Right atrium auricular region (tissue), 2 donors: ENCODE measurements at regions not wholly inside any gene's neighbourhood (a gene's known extent, or its start where the extent isn't known, plus 50 kb on each side); places are given as distances from the start of the nearest gene placed in this dataset.
"Not testable (repeated sequence)": the region's sequence is repeated elsewhere in the genome, so short reads cannot be mapped to it uniquely, and the experiment has no call there.

Experiments used
- DNase-seq: peaks from one replicate; pipeline ENCODE4 v3.0.0-alpha.2; 2019; ENCODE audit warnings: low spot score
- H3K27ac ChIP-seq, 2 donors: fragments of 200-600 bp; sonication (generic); 1 replicate in 1 of 2; 2 replicates in 1 of 2; pipeline ENCODE4 v1.5.1; 2016 to 2019
- H3K27me3 ChIP-seq, 2 donors: fragments of 200-600 bp; sonication (generic); one replicate each; pipeline versions ENCODE4 v1.5.1 to v1.6.0; 2017 to 2019
- H3K36me3 ChIP-seq: fragments of 200-600 bp; sonication (generic); one replicate; pipeline ENCODE4 v1.5.1; 2016
- H3K4me1 ChIP-seq, 2 donors: fragments of 200-600 bp; sonication (generic); one replicate each; pipeline versions ENCODE4 v1.5.1 to v1.6.0; 2017 to 2019
- H3K4me3 ChIP-seq, 2 donors: fragments of 200-600 bp; sonication (generic); 1 replicate in 1 of 2; 2 replicates in 1 of 2; pipeline ENCODE4 v1.5.1; 2017 to 2019; ENCODE audit warnings: mild to moderate bottlenecking in 1 of 2, moderate library complexity in 1 of 2
- H3K9me3 ChIP-seq, 2 donors: fragments of 200-600 bp; sonication (generic); one replicate each; pipeline ENCODE4 v1.5.1; 2019
- TF ChIP-seq, protein P1 (sequence below), 2 donors: fragments of 200-600 bp; sonication (generic); IDR thresholded peaks; one replicate each; pipeline ENCODE4 v1.5.1; 2019; ENCODE audit warnings: antibody characterized with exemption in 2 of 2

DNA sequence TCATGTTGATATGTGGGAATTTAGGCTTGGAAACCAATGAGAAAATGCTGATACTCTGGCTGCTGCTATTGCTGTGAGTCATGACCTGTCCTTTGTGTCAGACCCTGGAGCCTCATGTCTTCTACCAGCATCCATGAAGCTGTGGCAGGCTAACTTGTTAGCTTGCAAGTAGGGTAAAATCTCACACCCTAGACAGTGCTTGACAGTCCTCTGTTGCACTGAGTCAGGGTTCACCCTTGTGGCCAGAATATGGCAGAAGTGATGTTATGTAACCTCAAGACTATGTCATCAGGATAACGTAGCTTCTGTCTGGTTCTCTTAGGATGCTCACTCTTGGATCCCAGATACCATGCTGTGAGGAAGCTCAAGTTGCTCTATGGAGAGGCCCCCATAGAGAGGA lies 110.8 kb downstream of the LHX2 start:
- H3K27me3 ChIP-seq, result no peaks in the 10 kb centered on the region
- no peak overlapping the region for H3K27ac ChIP-seq

DNA sequence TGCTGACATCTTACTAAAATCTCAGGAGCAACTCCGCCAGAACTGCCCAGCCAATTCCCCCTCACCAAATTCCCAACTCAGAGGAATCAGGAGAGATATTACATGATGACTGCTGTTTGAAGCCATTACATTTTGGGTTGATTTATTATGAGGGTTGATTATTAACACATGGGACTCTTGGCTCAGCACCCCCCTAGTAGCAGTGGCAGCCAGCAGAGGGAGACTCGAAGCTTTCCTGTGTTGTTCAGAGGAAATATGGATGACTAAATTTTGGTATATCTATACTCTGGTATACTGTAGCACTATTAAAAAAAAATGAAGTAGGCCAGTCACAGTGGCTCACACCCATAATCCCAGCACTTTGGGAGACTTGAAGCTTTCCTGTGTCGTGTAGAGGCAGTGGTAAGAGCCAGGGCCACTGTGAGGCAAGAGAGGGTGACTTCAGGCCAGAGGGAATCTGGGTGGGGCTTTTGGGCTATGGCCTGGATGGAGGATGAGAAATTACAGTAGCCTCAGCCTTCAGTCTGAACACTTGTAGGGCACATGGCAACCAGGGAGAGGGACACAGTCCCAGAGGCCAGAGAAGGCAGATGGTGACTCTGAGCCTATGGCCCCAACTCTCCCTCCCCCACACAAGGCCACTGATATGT lies 111.4 kb downstream of the LHX2 start:
- H3K27ac ChIP-seq, result no peak overlapping the region
- H3K4me1 ChIP-seq, result no peaks in the 10 kb centered on the region
- peaks cover 0 to 7% of the 10 kb centered on the region in 2 donors for H3K9me3 ChIP-seq
- H3K36me3 ChIP-seq, result no peaks in the 10 kb centered on the region
- TF ChIP-seq, protein P1, sequence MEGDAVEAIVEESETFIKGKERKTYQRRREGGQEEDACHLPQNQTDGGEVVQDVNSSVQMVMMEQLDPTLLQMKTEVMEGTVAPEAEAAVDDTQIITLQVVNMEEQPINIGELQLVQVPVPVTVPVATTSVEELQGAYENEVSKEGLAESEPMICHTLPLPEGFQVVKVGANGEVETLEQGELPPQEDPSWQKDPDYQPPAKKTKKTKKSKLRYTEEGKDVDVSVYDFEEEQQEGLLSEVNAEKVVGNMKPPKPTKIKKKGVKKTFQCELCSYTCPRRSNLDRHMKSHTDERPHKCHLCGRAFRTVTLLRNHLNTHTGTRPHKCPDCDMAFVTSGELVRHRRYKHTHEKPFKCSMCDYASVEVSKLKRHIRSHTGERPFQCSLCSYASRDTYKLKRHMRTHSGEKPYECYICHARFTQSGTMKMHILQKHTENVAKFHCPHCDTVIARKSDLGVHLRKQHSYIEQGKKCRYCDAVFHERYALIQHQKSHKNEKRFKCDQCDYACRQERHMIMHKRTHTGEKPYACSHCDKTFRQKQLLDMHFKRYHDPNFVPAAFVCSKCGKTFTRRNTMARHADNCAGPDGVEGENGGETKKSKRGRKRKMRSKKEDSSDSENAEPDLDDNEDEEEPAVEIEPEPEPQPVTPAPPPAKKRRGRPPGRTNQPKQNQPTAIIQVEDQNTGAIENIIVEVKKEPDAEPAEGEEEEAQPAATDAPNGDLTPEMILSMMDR (IDR thresholded peaks at IDR 0.05), result no peak
- no peak overlapping the region for H3K4me3 ChIP-seq
- no peak for DNase-seq
- no peaks in the 10 kb centered on the region for H3K27me3 ChIP-seq

More for the DNA sequence above, 110.8 kb downstream of the LHX2 start:
- H3K36me3 ChIP-seq, result no peaks in the 10 kb centered on the region
- TF ChIP-seq, protein P1 (IDR thresholded peaks at IDR 0.05), result no peak
- H3K4me3 ChIP-seq, result no peak overlapping the region
- no peaks in the 10 kb centered on the region for H3K4me1 ChIP-seq
- DNase-seq, result no peak
- peaks cover 0 to 11% of the 10 kb centered on the region in 2 donors for H3K9me3 ChIP-seq

DNA sequence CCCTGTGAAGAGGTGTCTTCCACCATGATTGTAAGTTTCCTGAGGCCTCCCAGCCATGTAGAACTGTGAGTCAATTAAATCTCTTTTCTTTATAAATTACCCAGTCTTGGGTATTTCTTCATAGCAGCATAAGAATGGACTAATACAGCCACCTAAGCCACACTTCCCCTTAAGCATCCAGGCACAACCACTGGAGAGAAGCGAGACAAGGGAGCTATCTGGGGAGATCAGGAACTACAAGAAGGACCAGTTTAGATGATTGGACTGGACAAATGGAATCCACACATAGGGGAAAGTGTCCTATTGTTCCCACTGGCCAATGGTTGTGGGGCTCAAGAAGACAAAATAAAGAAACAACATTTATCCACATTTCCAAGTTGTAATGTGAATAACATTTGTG lies 112.1 kb downstream of the LHX2 start:
- H3K4me1 ChIP-seq, H3K4me3 ChIP-seq, H3K36me3 ChIP-seq, H3K27me3 ChIP-seq, H3K9me3 ChIP-seq, H3K27ac ChIP-seq, DNase-seq: not testable (repeated sequence)

DNA sequence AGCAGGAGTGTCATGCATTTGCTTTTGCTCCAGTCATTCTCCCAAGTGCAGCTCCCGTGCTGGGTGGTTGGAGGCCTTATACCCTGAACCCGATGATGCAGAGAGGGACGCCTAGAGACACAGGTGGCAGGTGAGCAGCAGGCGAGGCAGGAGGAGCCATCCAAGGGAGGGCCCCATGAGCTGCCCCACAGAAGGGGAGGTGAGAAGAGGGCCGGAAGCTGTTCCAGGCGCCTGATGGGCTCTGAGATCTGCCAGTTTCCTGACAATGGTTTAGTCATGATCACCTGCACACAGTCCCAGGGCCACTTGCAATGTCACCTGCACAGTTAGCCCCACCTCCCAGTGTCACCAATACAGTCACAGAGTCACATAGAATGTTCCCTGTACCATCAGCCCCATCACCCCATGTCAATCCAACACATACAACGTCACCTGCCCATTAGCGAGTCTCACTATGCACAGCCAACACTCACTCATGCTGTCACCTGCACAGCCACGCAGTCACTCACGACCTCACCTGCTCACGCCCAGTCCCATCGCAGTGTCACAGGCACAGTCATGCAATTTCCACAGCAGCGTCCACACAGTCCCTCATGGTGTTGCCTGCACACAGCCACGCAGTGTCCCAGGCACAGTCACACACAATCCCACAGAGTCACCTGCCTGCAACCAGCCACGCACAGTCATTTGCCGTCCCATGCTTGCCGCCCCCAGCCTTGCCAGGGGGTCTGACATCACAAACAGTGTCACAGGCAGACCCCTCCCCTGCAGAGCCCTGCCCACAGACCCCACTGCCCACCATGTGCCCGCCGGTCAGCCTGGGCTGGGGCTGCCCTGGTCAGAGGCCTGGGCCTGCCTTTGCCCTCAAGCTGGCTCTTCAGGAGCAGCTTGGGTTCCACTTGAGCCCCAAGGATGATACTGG lies 113.4 kb downstream of the LHX2 start:
- no peaks in the 10 kb centered on the region for H3K4me1 ChIP-seq
- no peaks in the 10 kb centered on the region for H3K36me3 ChIP-seq
- TF ChIP-seq, protein P1 (IDR thresholded peaks at IDR 0.05), result no peak
- H3K4me3 ChIP-seq, result no peak overlapping the region
- DNase-seq, result no peak
- H3K9me3 ChIP-seq, result peaks cover 0 to 7% of the 10 kb centered on the region in 2 donors
- H3K27ac ChIP-seq, result no peak overlapping the region
- H3K27me3 ChIP-seq, result no peaks in the 10 kb centered on the region

DNA sequence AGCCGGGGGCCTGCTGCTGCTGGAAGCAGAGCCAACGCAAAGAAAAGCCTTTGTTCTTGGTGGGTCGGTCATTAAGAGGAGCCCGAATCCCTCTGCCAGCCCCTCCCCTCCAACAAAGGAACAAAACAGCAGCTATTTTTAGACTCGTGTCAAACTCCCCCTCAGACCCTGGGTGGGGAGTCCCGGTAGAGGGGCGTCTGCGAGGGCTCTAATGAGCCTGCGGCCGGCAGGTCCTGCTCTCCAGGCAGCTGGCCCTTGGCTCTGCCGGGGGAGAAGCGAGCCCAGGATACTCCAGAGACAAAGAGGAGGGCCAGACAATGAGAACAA lies 114.0 kb downstream of the LHX2 start:
- DNase-seq, result no peak

More for the DNA sequence above, 114.0 kb downstream of the LHX2 start:
- H3K27ac ChIP-seq, result no peak overlapping the region
- no peaks in the 10 kb centered on the region for H3K27me3 ChIP-seq
- no peaks in the 10 kb centered on the region for H3K4me1 ChIP-seq
- H3K4me3 ChIP-seq, result no peak overlapping the region
- H3K9me3 ChIP-seq, result peaks cover 0 to 7% of the 10 kb centered on the region in 2 donors
- TF ChIP-seq, protein P1 (IDR thresholded peaks at IDR 0.05), result no peak
- no peaks in the 10 kb centered on the region for H3K36me3 ChIP-seq
